Mammary epithelial cell (primary cell): ENCODE measurements at regions not wholly inside any gene's neighbourhood (a gene's known extent, or its start where the extent isn't known, plus 50 kb on each side); places are given as distances from the start of the nearest gene placed in this dataset.

Source experiments
- EZH2 ChIP-seq: IDR thresholded peaks from 2 replicates; pipeline ENCODE4 v1.6.1; 2012; ENCODE audit warnings: low read length, inconsistent platforms, borderline replicate concordance
- TF ChIP-seq, protein P1 (sequence below), 2 donors: IDR thresholded peaks in 1 of 2; conservative IDR thresholded peaks in 1 of 2; 2 replicates each; pipeline ENCODE4 v1.5.1; 2011 to 2012; ENCODE audit warnings: inconsistent platforms in 2 of 2, low read length in 2 of 2, mild to moderate bottlenecking in 2 of 2, control low read depth in 1 of 2, low read depth in 1 of 2; ENCODE audit not compliant: insufficient read depth in 1 of 2; ENCODE audit errors: extremely low read depth in 1 of 2

DNA sequence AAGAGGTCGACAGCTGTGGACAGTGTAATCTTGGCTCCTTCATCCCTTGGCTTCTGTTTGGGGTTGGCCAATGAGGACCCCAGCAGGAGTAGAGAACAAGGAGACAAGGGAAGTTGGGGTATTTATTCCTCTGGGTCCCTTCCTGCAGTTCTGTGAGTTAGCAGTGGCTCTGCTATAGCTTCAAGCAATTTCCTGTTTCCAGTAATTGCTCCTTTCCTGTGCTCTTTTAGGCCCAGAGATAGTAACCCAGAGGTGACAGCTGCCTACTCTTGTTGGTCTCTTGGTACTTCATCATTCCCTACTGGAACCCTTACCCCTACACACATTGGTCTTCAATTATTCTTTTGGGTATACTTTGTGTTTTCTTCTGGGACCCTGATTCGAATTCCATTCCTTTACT lies 92.9 kb downstream of the NR1D2 start:
- TF ChIP-seq, protein P1, sequence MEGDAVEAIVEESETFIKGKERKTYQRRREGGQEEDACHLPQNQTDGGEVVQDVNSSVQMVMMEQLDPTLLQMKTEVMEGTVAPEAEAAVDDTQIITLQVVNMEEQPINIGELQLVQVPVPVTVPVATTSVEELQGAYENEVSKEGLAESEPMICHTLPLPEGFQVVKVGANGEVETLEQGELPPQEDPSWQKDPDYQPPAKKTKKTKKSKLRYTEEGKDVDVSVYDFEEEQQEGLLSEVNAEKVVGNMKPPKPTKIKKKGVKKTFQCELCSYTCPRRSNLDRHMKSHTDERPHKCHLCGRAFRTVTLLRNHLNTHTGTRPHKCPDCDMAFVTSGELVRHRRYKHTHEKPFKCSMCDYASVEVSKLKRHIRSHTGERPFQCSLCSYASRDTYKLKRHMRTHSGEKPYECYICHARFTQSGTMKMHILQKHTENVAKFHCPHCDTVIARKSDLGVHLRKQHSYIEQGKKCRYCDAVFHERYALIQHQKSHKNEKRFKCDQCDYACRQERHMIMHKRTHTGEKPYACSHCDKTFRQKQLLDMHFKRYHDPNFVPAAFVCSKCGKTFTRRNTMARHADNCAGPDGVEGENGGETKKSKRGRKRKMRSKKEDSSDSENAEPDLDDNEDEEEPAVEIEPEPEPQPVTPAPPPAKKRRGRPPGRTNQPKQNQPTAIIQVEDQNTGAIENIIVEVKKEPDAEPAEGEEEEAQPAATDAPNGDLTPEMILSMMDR (conservative IDR thresholded peaks at IDR 0.05 in 1 of 2, IDR thresholded peaks at IDR 0.05 in 1 of 2; ENCODE audit: extremely low read depth in 1 of 2, insufficient read depth in 1 of 2, low read depth in 1 of 2, low read length in 2 of 2): no peak
- TF ChIP-seq EZH2: no peak
